ENCODE measurements at regions not wholly inside any gene's neighbourhood (a gene's known extent, or its start where the extent isn't known, plus 50 kb on each side); places are given as distances from the start of the nearest gene placed in this dataset.
"Not testable (repeated sequence)": the region's sequence is repeated elsewhere in the genome, so short reads cannot be mapped to it uniquely, and the experiment has no call there.

DNA sequence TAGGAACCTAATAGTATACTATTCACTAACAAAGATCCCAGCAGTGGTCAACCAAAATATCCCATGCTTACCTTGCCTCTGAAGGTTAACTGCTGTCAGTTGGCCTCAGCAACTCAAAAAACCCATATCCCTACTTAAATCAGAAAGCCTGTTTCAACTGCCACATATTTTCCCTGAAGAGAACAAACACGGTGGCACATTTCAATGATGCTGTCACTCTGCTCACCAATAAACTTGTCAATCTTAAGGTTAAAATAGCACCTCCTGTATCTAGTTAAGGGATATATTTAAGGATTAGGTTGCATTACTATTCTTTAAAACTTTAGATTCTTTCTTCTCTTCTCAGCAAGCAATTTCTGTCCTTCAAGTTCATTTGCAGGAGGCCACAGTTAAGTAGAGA, 986.9 kb downstream of the CDH18 start:
- no peak for DNase-seq (ENCODE audit: low read depth in 4 of 4, low spot score in 1 of 4)

GRCh38 chr5:19001539-19001938, 986.5 kb downstream of the CDH18 start:
- no peak for DNase-seq (ENCODE audit: low read depth in 4 of 4, low spot score in 1 of 4)

- no peak for DNase-seq (ENCODE audit: low read depth in 4 of 4, low spot score in 1 of 4)
These were observed 985.9 kb downstream of the CDH18 start for GRCh38 chr5:19002111-19002510.

- DNase-seq (ENCODE audit: low read depth in 4 of 4, low spot score in 1 of 4): no peak
These were observed 969.2 kb downstream of the CDH18 start for GRCh38 chr5:19018822-19019221.

DNA sequence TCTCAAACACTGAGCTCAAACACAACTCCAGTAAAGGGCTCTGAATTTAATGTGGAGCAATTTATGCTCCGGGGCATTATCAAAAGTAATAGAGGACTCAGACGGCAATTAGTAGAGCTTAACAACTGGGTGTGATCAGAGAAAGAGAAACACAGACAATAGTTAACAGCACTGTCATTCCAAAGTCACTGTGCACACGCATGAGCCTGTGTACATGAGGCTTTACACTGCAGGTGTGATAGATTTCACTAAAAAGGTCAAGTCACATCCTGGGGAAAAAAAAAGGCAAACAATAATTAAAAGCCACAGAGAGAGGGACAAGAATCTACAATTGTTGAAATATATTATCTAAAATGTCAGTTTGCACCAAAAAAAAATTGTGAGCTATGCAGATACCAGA, 956.5 kb downstream of the CDH18 start:
- DNase-seq (ENCODE audit: low read depth in 4 of 4, low spot score in 1 of 4): no peak

DNA sequence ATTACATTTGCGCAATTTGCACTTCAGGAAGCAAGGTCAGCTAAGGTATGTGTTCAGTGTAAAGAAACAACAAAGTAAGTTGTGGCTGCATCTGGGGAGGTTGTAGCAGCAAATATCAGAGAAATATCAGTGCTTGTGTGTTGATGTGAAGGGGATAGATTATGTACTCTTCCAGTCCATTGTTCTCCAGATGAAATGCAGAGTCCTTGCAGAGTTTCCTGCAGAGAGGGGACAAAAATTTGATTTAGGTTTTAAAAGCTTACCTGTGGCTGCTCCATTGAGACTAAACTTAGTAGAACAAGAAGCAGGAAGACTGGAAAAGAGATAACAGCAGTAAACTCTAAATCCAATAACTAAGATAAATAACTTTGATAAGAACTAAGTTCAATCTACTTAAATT, 952.2 kb downstream of the CDH18 start:
- DNase-seq (ENCODE audit: low read depth in 4 of 4, low spot score in 1 of 4): no peak

DNA sequence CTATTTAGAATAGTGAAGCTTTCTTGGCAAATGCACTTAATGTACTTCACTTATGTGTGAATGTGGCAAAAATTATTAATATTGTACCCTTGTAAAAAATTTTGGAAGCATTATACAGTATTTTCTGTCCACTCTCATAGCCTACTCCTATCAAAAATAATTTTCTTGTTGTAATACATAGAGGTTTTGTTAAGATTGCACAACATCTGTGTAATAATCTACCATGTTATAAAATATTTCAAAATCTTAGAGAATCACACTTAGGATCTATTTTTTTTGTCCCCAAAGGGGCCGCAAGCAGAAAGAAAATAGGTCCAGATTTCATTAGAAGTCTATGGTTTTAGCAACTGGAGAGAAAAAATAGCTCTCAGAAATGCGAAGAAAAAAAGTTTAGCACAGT, 945.9 kb downstream of the CDH18 start:
- DNase-seq (ENCODE audit: low read depth in 4 of 4, low spot score in 1 of 4): no peak

- no peak for DNase-seq (ENCODE audit: low read depth in 4 of 4, low spot score in 1 of 4)
These were observed 943.7 kb downstream of the CDH18 start for GRCh38 chr5:19044311-19044710.

- no peak for DNase-seq (ENCODE audit: low read depth in 4 of 4, low spot score in 1 of 4)
These were observed 942.9 kb downstream of the CDH18 start for GRCh38 chr5:19044931-19045695.

GRCh38 chr5:19047277-19047676, 940.7 kb downstream of the CDH18 start:
- no peak for DNase-seq (ENCODE audit: low read depth in 4 of 4, low spot score in 1 of 4)

DNA sequence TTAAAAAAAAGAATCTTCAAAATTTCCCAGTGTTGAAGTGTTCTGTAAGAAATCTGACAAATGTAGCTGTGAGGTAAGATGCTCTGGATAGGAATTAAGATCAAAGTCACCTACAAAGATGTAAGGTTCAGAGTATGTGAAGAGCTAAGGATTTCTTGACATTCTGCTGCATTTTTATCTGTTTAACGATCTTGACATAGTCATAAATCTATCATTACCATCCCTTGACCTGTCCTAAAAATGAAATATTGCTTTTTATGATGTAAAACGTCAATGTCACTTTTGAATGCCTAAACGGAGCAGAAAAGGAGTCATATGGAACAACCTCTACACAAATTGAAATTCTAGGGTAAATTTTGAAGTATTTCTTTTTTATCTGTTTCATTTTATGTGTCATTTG, 939.3 kb downstream of the CDH18 start:
- DNase-seq (ENCODE audit: low read depth in 4 of 4, low spot score in 1 of 4): no peak

DNA sequence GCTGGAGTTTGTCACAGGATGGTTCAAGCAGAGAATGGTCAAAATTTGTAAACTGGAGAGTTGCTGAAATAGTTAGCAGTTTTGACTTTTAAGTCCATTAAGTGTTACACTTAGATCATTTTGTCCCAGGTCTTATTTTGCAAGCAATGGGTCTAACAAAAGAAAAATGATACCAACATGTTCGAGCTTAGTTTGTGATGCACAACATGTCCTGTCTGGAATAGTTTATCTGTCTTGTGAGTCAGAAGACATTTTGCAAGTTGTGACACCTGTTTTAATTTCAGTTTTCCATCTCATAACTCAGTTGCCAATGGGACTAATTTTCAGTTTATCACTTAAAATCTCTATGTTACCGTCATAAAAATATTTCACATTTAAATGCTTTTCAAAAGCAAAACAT, 929.8 kb downstream of the CDH18 start:
- DNase-seq (ENCODE audit: low read depth in 4 of 4, low spot score in 1 of 4): no peak

- no peak for DNase-seq (ENCODE audit: low read depth in 4 of 4, low spot score in 1 of 4)
These were observed 923.9 kb downstream of the CDH18 start for GRCh38 chr5:19064094-19064493.

DNA sequence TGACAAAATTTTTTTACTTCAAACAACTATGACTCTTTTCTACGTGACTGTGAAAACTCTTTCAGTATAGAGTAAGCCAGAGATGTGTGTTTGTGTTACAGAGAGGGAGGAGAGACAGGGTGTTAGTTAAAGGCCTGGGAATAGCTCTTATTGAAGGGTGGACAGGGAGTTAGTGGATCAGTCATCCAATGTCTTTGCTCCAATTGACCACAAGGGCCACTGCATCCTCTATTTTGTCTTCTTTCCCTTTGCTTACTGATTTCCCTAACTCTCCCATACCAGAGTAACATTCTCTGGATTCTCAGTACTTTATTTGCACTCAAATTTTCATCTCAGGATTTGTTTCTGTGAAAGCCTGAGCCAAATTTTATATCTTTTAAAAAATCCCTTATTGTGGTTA, 920.3 kb downstream of the CDH18 start:
- DNase-seq (ENCODE audit: low read depth in 4 of 4, low spot score in 1 of 4): no peak

GRCh38 chr5:19098434-19098833, 889.6 kb downstream of the CDH18 start:
- DNase-seq (ENCODE audit: low read depth in 4 of 4, low spot score in 1 of 4): no peak

GRCh38 chr5:19099195-19099594, 888.8 kb downstream of the CDH18 start:
- no peak for DNase-seq (ENCODE audit: low read depth in 4 of 4, low spot score in 1 of 4)

DNA sequence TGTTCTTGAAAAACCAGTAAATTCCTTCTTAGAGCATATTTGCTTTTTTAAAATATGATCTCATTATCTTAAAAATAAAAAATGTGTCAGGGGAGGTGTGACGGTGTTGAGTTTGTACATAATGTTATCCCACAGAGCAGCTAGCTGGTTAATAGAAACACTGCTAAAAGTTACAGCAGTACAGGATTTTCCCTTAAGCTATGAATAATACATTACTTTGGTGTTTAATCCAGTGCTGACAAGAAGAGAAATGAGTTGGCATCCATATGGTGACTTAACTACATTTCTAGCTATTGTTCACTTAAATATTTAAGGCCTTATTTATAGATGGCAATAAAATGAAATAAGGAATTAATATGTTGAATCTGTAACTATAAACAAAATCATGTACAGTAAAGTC, 883.1 kb downstream of the CDH18 start:
- DNase-seq (ENCODE audit: low read depth in 4 of 4, low spot score in 1 of 4): no peak

DNA sequence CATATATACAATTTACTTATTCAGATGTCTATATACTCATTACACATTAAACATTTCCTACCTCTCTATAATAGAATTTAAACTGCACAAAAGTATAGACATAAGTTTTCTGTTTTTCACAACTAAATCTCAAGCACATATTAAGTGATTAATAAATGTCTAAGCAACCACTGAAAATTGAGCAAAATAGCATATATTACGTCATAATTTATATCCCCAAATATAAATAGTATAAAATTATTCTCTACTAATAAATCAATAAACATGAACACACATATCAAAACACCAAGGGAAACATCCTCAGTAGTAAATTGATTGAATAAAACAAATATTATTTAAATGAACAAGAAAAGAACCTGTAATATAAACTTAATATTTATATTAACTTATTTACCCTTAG, 865.1 kb downstream of the CDH18 start:
- no peak for DNase-seq (ENCODE audit: low read depth in 4 of 4, low spot score in 1 of 4)

DNA sequence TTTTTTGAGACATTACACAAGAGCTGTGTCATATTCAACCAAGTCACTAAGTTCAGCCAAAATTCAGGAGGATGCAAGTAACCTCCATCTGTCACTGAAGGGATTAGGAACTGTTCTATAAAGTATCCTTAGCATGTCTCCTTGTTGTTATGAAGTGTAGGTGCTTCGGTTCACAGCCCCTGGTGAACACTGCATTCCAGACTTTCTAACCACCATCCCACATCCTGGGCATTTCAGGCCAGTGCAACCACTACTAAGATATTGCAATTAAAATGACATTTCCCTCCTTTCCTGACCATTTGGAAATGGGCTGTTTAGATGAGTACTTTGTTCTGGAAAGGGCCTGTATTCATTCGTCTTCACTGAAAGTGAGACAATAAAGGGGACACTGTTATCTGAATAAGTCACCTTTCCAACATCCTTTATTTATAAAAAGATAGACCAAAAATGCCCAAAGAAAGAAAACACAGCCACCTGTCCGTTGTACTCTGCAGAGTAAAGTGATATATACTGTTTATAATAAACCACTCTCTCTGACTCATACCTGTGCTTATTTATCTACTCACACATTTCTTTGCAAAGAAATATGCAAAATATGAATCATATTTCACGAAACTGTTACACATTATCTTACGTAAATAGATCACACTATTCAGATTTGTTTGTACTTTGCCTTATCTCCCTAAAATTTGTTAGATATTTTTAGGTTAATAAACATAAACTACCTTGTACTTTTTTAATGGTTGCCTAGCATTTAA, 861.9 kb downstream of the CDH18 start:
- no peak for DNase-seq (ENCODE audit: low read depth in 4 of 4, low spot score in 1 of 4)

DNA sequence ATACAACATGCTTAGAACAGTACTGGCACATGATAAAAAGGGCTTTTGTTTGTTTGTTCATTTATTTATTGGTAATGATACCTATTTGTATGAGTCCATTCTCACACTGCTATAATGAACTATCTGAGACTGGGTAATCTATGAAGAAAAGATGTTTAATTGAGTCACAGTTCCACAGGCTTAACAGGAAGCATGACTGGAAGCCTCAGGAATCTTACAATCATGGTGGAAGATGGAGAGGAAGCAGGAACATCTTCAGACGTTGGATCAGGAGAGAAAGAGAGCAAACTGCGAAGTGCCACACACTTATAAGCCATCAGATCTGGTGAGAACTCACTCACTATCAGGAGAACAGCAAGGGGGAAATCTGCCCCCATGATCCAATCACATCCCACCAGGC, 847.7 kb downstream of the CDH18 start:
- no peak for DNase-seq (ENCODE audit: low read depth in 4 of 4, low spot score in 1 of 4)

DNA sequence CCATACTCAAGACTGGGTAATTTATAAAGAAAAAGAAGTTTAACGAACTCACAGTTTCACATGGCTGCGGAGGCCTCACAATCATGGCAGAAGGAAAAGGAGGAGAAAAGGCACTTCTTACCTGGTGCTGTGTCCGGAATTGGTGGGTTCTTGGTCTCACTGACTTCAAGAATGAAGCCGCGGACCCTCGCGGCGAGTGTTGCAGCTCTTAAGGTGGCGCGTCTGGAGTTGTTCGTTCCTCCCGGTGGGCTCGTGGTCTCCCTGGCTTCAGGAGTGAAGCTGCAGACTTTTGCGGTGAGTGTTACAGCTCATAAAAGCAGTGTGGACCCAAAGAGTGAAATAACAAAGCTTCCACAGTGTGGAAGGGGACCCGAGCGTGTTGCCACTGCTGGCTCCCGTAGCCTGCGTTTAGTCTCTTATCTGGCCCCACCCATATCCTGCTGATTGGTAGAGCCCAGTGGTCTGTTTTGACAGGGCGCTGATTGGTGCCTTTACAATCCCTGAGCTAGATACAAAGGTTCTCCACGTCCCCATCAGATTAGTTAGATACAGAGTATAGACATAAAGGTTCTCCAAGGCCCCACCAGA, 846.0 kb downstream of the CDH18 start:
- not testable (repeated sequence) for DNase-seq (ENCODE audit: low read depth in 4 of 4, low spot score in 1 of 4)

GRCh38 chr5:19142713-19143414, 845.1 kb downstream of the CDH18 start:
- DNase-seq (ENCODE audit: low read depth in 4 of 4, low spot score in 1 of 4): not testable (repeated sequence)

Data from stimulated activated CD4-positive, alpha-beta T cell treated with anti-CD3 and anti-CD28 coated beads, Interleukin-1b, Interleukin-23, amount 100 ng/mL, for 24 hours (primary cell).